ENCODE measurements at regions not wholly inside any gene's neighbourhood (a gene's known extent, or its start where the extent isn't known, plus 50 kb on each side); places are given as distances from the start of the nearest gene placed in this dataset.

DNA sequence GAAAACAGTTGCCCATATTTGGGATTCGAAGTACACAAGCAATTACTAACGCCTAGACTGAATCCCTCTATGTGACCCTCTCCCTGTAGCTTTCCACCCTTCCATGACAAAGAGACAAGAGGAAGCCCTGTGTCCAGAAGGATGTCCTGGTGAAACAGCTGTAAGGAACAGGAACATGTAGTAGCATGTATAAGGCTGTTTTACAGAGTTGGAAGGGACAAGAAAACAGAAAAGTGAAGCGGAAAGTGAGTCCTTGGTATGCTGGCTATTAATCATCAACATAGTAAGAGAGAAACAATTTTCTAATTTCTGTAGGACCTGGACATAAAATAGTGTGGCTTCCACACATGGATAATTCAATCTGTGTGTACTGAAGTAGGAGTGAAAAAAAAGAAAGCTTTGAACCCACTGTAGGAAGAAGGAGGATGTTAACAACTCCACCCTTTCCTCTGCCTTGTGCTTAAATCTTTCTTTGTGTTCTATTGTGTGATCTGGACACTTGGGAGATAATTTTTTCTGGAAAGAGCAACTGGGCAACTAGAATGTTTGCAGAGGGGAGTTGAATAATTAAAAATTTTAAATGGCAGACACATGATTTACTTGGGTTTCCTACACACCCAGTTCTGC, 162.3 kb upstream of the ZSWIM2 start:
- DNase-seq: no peak
- no peak for TF ChIP-seq POLR2A (IDR thresholded peaks at IDR 0.05)
- TF ChIP-seq POLR2AphosphoS5 (IDR thresholded peaks at IDR 0.05): no peak
- TF ChIP-seq, protein P1, sequence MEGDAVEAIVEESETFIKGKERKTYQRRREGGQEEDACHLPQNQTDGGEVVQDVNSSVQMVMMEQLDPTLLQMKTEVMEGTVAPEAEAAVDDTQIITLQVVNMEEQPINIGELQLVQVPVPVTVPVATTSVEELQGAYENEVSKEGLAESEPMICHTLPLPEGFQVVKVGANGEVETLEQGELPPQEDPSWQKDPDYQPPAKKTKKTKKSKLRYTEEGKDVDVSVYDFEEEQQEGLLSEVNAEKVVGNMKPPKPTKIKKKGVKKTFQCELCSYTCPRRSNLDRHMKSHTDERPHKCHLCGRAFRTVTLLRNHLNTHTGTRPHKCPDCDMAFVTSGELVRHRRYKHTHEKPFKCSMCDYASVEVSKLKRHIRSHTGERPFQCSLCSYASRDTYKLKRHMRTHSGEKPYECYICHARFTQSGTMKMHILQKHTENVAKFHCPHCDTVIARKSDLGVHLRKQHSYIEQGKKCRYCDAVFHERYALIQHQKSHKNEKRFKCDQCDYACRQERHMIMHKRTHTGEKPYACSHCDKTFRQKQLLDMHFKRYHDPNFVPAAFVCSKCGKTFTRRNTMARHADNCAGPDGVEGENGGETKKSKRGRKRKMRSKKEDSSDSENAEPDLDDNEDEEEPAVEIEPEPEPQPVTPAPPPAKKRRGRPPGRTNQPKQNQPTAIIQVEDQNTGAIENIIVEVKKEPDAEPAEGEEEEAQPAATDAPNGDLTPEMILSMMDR (IDR thresholded peaks at IDR 0.05): no peak
- TF ChIP-seq EP300 (IDR thresholded peaks at IDR 0.05): no peak
- 81 to 96% methylated on average over 3 of the region's 3 CpGs for WGBS, 2 donors
- Histone ChIP-seq H3K9me3 (no peaks in the 10 kb centered on the region), H3K4me3 (no peak overlapping the region), H3K4me1 (no peaks in the 10 kb centered on the region), H3K27ac (peak overlapping the region in 1 of 4 donors; percentile 22), H3K27me3 (no peaks in the 10 kb centered on the region), H3K36me3 (no peaks in the 10 kb centered on the region)
- ATAC-seq (ENCODE audit: low FRiP score in 2 of 2): no peak

DNA sequence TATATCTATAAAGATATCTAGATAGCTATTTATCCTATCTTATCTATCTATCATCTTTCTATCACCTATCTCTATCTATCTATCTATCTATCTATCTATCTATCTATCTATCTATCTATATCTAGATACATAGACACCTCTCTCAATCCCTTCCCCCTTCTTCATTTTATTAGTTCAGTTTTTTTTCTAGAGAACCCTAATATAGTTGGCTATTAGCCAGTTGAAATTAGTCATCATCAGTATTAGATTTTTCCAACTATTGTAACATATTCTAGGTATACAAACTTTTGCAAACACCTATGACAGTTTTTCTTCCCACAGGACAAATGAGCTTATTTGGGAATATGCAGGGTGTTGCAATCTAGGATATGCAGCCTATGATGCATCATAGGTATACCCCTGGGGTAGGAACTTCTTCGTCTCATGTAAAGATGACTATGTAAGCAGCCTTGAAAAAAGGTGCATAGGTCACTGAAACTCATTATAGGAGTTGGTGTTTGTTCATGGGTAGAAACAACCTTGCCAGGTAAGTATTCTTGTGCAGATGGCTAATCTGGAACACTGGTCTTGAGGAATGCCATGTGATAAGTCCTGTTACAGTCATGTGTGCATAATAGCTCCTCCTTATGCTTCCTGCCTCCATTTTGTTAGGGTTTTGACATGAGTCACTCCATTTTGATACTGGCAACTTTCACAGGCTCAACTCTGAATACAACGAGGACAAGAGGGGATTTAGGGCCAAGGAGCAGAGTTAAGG, 160.7 kb upstream of the ZSWIM2 start:
- Histone ChIP-seq H3K36me3 (no peaks in the 10 kb centered on the region), H3K4me3 (no peak overlapping the region), H3K27ac (no peak overlapping the region), H3K4me1 (no peaks in the 10 kb centered on the region), H3K27me3 (no peaks in the 10 kb centered on the region), H3K9me3 (no peaks in the 10 kb centered on the region)
- DNase-seq (no peak), ATAC-seq (ENCODE audit: low FRiP score in 2 of 2) (no peak)
- WGBS, 2 donors: 83 to 96% methylated on average over 2 of the region's 2 CpGs
- TF ChIP-seq EP300 (IDR thresholded peaks at IDR 0.05) (no peak), POLR2A (IDR thresholded peaks at IDR 0.05) (no peak), POLR2AphosphoS5 (IDR thresholded peaks at IDR 0.05) (no peak)
- TF ChIP-seq, protein P1 (IDR thresholded peaks at IDR 0.05): no peak

DNA sequence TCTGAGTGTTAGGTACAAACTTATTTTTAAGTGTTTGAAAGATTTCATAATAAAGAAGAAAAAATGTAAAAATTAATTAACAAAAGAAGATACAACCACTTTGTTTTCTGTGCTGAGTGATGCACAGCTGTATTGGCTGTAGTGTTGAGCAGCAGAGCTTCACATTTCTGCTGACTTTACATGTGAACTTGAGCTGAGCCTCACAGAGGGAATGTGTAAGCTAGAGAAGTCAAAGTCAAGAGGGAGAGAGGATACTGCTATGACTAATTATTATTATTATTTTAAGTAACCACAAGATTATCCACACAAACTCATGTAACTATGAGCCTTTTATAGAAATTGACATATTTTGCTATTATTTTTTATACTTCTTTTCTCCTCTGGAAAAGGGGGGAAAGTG, 159.1 kb upstream of the ZSWIM2 start:
- TF ChIP-seq EP300 (IDR thresholded peaks at IDR 0.05): no peak
- no peak for TF ChIP-seq POLR2A (IDR thresholded peaks at IDR 0.05)
- TF ChIP-seq POLR2AphosphoS5 (IDR thresholded peaks at IDR 0.05): no peak
- TF ChIP-seq, protein P1 (IDR thresholded peaks at IDR 0.05): no peak
- DNase-seq (no peak), ATAC-seq (ENCODE audit: low FRiP score in 2 of 2) (no peak)
- Histone ChIP-seq H3K9me3 (no peaks in the 10 kb centered on the region), H3K4me1 (no peaks in the 10 kb centered on the region), H3K27ac (no peak overlapping the region), H3K27me3 (no peaks in the 10 kb centered on the region), H3K4me3 (no peak overlapping the region), H3K36me3 (no peaks in the 10 kb centered on the region)

DNA sequence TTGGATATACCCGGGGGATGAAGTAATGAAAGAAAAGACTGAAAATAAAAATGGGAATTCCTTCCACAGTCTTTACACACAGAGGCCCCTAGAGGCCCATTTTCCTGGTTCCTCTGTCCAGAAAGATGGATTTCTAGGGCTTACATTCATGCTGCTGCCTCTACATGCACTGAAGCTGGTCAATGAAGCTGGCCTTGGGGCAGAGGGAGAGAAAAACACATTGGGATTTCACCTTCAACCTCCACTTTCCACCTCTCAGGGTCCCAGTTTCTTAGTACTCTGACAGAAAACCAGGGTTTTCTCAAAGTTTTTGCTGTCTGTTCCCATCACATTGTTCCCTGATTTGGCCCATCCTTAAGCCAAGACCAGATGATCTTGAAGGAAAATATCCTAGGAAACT, 154.6 kb upstream of the ZSWIM2 start:
- ATAC-seq (ENCODE audit: low FRiP score in 2 of 2): no peak
- Histone ChIP-seq H3K4me1 (no peaks in the 10 kb centered on the region), H3K9me3 (no peaks in the 10 kb centered on the region), H3K27ac (no peak overlapping the region), H3K27me3 (no peaks in the 10 kb centered on the region), H3K36me3 (no peaks in the 10 kb centered on the region), H3K4me3 (no peak overlapping the region)
- WGBS, 2 donors: 52 to 83% methylated on average over 1 of the region's 1 CpG
- DNase-seq: no peak
- no peak for TF ChIP-seq EP300 (IDR thresholded peaks at IDR 0.05)
- TF ChIP-seq POLR2AphosphoS5 (IDR thresholded peaks at IDR 0.05): no peak
- TF ChIP-seq POLR2A (IDR thresholded peaks at IDR 0.05): no peak
- TF ChIP-seq, protein P1 (IDR thresholded peaks at IDR 0.05): no peak

Measured in upper lobe of left lung (tissue), 6 donors.